H1 (cell line): ENCODE measurements at regions not wholly inside any gene's neighbourhood (a gene's known extent, or its start where the extent isn't known, plus 50 kb on each side); places are given as distances from the start of the nearest gene placed in this dataset.
"Not testable (repeated sequence)": the region's sequence is repeated elsewhere in the genome, so short reads cannot be mapped to it uniquely, and the experiment has no call there.

Source experiments
- CEBPB ChIP-seq: IDR thresholded peaks from 2 replicates; pipeline ENCODE4 v1.6.1; 2012; ENCODE audit warnings: low read depth, low read length
- EZH2 ChIP-seq: fragments of 200-600 bp; sonication (generic); IDR thresholded peaks from 2 replicates; pipeline ENCODE4 v1.7.1; 2012; ENCODE audit warnings: low read depth, mild to moderate bottlenecking, moderate library complexity, low read length, inconsistent platforms; ENCODE audit not compliant: severe bottlenecking
- JUN ChIP-seq: IDR thresholded peaks from 2 replicates; pipeline ENCODE4 v1.6.1; 2011; ENCODE audit warnings: low read depth, mild to moderate bottlenecking, improper control_type of control experiment, low read length
- KDM1A ChIP-seq: fragments of 200-600, 300-600 bp; sonication (generic); IDR thresholded peaks from 2 replicates; pipeline ENCODE4 v1.7.1; 2016; ENCODE audit warnings: mild to moderate bottlenecking, low read length, borderline replicate concordance
- POLR2A ChIP-seq, 2 experiments: IDR thresholded peaks; 1 replicate in 1 of 2; 2 replicates in 1 of 2; pipeline ENCODE4 v1.6.1; 2011; ENCODE audit warnings: low read depth in 2 of 2, low read length in 2 of 2, mild to moderate bottlenecking in 2 of 2; ENCODE audit errors: control extremely low read depth in 1 of 2
- POLR2AphosphoS5 ChIP-seq: IDR thresholded peaks from 2 replicates; pipeline ENCODE4 v1.6.1; 2011; ENCODE audit warnings: low read depth, low read length
- SP1 ChIP-seq: IDR thresholded peaks from 2 replicates; pipeline ENCODE4 v1.6.1; 2011; ENCODE audit warnings: low read depth, low read length
- SP2 ChIP-seq: IDR thresholded peaks from 2 replicates; pipeline ENCODE4 v1.6.1; 2012; ENCODE audit warnings: mild to moderate bottlenecking, low read length, inconsistent platforms
- SRF ChIP-seq: IDR thresholded peaks from 2 replicates; pipeline ENCODE4 v1.6.1; 2011; ENCODE audit warnings: mild to moderate bottlenecking, low read depth, low read length, moderate library complexity
- SUZ12 ChIP-seq: fragments of 200-600 bp; sonication (generic); IDR thresholded peaks from 2 replicates; pipeline ENCODE4 v1.6.1; 2012; ENCODE audit warnings: mild to moderate bottlenecking, inconsistent platforms, low read length, moderate library complexity, mixed read lengths
- TAF1 ChIP-seq: IDR thresholded peaks from 2 replicates; pipeline ENCODE4 v1.6.1; 2011; ENCODE audit warnings: mild to moderate bottlenecking, low read depth, low read length
- TCF12 ChIP-seq: IDR thresholded peaks from 2 replicates; pipeline ENCODE4 v1.6.1; 2011; ENCODE audit warnings: low read depth, mild to moderate bottlenecking, low read length
- TF ChIP-seq, protein P1 (sequence below), 3 experiments: IDR thresholded peaks; 1 replicate in 2 of 3; 2 replicates in 1 of 3; pipeline versions ENCODE4 v1.5.1 to v1.6.1; 2011; ENCODE audit warnings: low read length in 3 of 3, mild to moderate bottlenecking in 3 of 3, inconsistent platforms in 2 of 3, low read depth in 1 of 3, moderate library complexity in 1 of 3; ENCODE audit not compliant: insufficient read depth in 1 of 3; ENCODE audit errors: control extremely low read depth in 1 of 3

DNA sequence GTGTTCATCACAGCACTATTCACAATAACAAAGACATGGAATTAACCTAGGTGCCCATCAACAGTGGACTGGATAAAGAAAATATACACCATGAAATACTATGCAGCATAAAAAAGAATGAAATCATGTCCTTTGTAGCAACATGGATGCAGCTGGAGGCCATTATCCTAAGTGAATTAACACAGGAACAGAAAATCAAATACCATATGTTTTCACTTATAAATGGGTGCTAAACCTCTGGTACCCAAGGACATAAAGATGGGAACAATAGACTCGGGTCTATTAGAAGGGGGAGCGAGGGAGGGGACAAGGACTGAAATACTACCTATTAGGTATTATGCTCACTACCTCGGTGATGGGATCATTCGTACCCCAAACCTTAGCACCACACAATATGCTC, 66.4 kb upstream of the PTPN13 start:
- not testable (repeated sequence) for TF ChIP-seq POLR2AphosphoS5; EZH2; TAF1; SP2; SRF; CEBPB; JUN; SP1; TCF12; SUZ12; KDM1A; POLR2A (IDR thresholded peaks at IDR 0.05; ENCODE audit: control extremely low read depth in 1 of 2, low read depth in 2 of 2, low read length in 2 of 2)
- TF ChIP-seq, protein P1, sequence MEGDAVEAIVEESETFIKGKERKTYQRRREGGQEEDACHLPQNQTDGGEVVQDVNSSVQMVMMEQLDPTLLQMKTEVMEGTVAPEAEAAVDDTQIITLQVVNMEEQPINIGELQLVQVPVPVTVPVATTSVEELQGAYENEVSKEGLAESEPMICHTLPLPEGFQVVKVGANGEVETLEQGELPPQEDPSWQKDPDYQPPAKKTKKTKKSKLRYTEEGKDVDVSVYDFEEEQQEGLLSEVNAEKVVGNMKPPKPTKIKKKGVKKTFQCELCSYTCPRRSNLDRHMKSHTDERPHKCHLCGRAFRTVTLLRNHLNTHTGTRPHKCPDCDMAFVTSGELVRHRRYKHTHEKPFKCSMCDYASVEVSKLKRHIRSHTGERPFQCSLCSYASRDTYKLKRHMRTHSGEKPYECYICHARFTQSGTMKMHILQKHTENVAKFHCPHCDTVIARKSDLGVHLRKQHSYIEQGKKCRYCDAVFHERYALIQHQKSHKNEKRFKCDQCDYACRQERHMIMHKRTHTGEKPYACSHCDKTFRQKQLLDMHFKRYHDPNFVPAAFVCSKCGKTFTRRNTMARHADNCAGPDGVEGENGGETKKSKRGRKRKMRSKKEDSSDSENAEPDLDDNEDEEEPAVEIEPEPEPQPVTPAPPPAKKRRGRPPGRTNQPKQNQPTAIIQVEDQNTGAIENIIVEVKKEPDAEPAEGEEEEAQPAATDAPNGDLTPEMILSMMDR (IDR thresholded peaks at IDR 0.05; ENCODE audit: control extremely low read depth in 1 of 3, insufficient read depth in 1 of 3, low read depth in 1 of 3, low read length in 3 of 3) = not testable (repeated sequence)
